ENCODE measurements at regions not wholly inside any gene's neighbourhood (a gene's known extent, or its start where the extent isn't known, plus 50 kb on each side); places are given as distances from the start of the nearest gene placed in this dataset.
"Not testable (repeated sequence)": the region's sequence is repeated elsewhere in the genome, so short reads cannot be mapped to it uniquely, and the experiment has no call there.

DNA sequence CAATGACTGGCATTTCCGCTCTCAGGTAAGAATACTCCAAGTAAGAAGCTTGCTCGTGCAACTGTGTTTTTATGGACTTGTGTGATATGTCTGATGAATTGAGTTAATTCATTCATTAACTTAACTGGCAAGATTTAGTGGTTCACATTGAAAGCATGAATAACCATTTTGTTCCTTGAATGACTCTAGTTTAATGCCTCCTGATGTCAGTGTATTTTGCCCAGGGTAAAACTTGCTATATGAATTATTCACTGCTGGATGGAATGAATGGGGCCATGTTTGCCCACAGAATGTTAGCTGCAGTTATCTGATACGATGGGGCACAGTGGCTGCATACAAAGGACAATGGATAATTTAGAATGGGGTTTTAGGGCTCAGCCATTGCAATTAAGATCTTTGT lies 124.1 kb downstream of the ZNF365 start:
- no peak for DNase-seq

DNA sequence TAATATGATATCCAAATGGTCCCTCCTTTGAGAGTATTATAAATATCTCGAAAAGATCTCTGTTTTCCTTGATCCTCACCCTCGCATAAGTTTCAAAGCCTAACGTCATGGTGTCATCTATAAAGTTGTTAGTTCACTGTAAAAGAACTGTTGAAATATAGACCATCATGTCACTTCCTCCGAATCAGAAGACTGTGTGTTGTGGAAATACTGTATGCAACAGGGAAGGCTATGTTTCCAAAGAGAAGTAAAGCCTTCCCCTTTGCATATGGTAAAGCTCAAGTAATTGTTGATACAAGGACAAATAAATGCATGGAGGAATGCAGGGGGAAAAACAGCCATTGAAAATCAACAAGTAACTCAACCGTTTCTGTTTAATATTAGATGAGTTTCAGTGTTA lies 125.9 kb downstream of the ZNF365 start:
- not testable (repeated sequence) for DNase-seq

DNA sequence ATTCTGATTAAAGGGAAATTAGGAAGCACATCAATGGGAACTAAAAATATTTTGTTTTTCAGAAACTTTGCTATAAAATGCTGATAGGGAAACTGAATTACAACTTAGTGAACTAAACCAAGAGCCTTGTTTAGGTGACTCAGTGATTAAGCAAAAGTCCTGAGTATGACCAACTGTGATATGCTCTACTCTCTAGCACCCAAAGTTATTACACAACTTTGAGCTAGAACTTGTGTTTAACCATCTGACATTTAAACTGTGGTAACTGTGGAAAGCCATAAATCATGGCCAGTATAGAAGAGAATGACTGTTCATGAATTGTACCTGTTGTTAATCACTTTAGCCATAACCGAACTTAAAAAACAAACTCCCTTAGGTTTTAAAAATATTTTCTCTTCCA lies 127.4 kb downstream of the ZNF365 start:
- DNase-seq, result no peak

DNA sequence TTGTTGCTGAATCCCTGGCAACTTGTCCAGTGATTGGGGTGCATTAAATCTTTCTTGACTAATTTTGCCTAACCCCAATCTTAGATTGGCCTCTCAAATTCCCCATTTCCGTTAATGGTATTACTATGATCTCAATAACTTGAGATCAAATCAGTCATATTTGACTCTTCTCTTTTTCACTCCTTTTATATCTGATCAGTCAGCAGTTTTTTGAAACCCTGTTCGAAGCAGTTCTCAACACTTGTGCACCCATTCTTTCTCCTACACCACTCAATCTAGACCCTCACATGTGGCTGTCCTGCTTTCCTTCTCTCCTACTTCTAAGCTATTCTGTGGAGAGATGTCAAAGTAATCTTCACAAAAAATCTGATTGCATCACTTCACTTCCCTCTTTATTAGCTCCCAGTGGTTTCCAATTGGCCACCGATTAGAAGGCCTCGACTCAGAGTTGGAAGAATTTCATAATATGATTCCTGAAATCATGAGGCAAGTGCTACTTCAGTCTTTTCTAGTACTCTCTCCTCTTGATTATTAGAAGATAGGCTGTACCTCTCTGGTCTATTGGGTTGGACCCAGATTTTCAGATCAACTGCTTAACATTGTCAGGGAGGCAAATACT lies 128.9 kb downstream of the ZNF365 start:
- DNase-seq, result no peak

DNA sequence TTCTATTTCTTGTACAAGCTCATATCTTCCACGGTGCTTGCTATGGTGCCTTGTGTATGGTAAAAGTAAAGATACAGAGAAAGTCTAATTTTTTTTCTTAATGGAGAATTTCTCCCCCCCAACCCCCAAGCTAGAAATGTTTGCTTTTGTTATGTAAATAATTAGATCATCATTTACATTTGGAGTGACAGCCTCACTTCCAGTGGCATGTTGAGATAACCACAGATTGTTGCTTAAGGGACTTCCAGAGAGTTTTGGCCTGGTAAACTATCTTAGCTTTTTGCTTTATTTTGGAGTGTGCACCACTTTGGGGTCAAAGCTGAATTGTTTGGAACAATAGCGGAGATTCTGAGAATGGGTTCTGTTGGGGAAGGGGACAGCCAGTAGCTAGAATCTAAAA lies 129.7 kb downstream of the ZNF365 start:
- DNase-seq, result no peak

DNA sequence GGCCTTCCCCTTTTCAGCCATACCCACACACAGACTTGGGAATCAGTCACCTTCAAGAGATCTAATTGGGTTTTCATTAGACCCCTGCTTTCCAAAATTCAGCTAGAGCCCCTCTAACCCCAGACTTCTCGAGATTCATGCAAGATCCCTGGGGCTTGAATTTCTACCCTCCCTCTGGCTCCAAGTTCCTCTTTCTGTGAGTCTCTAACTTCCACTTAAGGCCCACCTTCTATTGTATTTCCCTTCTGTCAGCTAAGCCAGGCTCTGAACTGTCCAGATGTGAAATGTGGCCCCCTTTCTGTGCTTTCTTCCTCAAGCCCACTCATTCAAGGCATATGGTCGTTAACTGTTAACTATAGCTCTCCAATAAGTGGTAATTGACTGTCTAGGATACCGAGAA lies 132.2 kb downstream of the ZNF365 start:
- no peak for DNase-seq

DNA sequence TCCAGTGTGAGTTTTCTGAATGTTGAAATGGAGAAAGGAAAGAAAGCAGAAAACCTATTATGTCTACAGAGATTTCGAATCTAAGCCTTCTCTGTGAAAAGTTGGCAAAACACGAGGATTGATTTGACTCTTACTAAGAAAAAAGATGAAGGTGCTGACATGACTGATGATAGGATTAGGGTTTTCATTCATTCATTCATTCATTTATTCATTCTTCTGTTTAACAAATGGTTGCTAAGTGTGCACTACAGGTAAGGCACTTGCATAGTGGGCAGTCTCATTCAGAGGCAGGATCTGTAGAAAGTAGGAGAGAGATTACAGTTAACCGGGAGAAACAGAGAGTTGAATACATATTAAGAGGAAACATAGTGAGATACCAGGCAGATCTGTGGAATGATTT lies 137.1 kb downstream of the ZNF365 start:
- no peak for DNase-seq

DNA sequence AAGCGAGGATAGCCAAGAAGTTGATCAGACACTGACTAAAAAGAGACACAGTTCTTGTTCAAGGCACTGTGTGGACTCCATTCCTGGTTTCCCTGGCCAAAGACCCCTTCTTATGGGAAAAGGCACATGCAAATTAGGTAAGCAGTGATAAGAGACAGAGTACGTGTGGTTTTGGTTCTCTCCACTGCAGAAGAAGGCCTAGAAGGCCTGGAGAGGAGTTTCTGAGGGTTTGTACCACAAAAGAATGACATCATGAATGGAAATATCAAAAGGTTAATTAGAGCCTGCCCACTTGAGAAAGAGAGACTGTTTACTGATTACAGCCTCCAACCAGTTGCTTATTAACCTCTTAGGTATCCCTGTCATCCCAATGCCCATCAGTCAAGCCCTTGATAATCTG lies 137.5 kb downstream of the ZNF365 start:
- no peak for DNase-seq

DNA sequence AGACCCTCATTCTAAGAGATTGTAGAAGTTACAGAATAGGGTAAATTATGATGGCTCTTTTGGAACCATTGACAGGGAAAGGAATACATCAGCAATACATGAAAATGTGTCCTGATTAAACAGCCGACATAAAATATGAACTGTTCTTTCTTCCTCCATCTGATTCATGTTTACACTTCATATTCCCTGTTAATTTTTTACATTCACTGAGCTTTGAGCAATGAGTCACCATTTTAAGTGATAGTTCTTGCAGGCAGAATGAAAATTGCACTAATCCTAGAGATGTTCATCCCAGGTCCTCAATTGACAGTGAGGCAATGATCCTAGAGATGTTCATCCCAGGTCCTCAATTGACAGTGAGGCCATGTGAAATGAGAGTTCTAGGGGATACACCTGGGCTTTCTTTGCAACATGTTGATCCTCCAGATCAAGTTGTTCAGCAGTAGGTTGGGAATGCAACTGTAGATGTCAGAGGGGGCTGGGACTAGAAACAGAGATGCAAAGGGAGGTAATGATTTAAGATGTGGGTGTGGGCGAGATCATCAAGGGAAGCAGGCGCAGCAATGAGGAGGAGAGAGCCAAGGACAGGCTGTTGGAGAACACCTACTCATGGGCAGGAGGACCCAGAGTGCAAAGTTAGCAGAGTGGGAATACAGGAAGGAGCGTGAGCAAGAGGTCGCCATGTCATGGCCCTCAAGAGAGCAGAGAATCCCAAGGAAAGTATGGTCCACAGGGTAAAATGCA lies 138.7 kb downstream of the ZNF365 start:
- no peak for DNase-seq

DNA sequence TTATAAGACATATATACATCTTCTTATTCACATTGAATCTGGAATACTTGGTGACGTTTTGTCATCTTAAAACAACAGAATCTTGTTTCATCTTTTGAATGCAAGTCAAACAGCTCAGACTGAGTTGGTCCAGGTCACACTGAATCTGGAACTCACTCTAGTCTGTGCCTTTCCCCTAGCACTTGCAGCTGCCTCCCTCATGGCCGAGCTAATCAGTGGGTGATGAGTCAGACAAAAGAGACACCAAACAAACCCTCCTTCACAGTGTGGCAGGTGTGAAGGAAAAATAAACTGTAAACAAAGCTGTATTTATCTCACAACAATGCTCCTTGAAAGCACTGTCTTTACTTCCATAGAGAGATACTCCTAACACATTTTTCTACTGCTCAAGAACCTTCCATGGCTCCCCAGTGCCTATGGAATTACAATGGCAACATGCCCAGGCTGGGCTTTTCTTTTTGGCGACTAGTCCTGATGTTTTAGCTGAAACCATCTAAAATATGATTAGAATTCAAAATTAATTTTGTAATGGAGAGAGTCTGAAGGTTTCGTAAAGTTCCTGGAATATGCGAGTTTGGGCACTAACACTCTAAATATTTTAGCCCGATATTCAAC lies 140.0 kb downstream of the ZNF365 start:
- no peak for DNase-seq

DNA sequence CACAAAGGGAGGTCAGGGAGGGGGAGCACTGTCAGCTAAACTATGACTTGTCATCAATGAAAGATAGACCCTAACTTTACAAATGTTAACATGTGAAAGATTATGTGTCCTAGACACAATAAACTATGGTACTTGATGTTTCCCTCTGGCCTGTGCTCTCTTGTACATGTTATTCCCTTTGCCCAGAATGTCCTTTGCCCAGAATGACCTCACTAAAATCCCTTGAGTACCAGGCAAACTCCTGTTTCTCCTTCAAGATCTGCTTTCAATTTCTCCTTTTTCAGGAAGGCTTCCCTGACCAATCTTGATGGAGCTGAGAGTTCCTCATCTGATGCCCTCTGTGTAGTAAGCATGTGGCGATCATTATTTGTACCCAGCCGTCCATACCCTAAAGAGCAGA lies 143.1 kb downstream of the ZNF365 start:
- DNase-seq, result no peak

DNA sequence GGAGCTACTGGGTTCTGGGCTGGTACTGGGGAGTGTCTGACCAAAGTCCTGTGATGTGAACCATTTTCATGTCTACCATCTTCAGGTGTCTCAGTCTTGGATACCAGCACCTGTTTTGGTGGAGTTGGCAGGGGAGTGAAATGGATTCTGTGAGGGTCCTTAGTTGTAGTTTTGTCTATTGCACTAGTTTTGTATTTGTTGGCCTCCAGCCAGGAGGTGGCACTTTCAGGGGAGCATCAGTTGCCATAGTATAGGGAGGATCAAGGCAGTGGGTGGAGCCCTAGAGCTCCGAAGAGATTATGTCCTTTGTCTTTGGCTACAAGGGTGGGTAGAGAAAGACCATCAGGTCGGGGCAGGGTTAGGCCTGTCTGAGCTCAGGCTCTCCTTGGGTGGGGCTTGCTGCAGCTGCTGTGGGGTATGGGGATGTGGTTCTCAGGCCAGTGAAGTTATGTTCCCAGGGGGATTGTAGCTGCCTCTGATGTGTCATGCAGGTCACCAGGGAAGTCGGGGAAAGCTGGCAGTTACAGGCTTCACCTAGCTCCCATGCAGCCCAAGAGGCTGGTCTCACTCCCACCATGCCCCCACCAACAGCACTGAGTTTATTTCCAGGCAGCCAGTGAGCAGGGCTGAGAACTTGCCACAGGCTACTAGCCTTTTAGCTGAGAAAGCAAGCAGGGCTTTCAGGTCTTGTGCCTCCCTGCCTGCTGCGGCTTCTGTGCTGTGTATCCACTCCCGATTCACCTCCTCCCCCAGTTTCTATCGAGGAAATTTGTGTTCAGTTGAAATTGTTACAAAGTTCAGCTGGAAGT lies 153.1 kb downstream of the ZNF365 start:
- no peak for DNase-seq

DNA sequence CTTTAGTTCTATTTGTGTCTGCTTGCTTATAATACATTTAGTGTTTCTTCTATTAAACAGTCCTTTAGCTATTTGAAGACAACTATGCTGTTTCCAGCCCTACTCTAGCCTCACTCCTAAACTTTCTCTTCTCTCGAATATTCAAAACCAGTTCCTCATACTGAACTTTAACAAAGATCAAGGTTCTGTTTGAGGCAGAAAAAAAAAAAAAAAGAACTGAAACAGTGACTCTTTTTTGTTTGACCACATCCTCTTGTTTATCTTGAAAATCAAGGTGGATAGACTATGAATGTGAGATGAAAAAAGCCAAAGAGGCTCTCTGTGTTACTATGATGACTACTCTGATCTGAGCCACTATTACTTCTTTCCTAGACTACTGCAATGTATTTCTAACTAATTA lies 154.3 kb downstream of the ZNF365 start:
- DNase-seq, result no peak

DNA sequence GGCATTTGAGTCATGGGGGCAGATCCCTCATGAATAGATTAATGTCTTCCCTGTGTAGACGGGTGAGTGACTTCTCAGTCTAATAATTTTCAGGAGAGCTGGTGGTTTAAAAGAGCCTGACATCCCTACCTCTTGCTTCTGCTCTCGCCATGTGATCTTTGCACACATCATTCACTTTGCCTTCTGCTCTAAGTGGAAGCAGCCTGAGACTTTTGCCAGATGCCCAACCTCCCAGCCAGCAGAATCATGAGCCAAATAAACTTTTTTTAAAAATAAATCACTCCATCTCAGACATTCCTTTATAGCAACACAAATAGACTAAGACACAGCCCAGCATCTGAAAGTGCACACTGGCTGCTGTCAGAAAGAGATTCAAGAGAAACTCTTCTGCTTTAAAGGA lies 155.2 kb downstream of the ZNF365 start:
- DNase-seq, result no peak

DNA sequence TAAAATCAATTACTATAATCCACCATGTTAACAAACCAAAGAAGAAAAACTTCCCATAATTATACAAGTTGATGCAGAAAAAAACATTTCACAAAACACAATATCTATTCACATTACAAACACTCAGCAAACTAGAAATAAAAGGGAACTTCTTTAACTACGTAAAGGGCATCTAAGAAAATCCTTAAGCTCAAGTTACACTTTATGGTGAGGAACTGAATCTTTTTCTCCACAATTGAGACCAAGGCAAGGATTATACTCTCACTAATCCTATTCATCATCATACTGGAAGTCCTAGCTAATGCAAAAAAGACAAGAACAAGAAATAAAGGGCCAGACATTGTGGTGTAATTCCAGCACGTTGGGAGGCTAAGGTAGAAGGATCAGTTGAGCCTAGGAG lies 159.9 kb downstream of the ZNF365 start:
- DNase-seq, result no peak

DNA sequence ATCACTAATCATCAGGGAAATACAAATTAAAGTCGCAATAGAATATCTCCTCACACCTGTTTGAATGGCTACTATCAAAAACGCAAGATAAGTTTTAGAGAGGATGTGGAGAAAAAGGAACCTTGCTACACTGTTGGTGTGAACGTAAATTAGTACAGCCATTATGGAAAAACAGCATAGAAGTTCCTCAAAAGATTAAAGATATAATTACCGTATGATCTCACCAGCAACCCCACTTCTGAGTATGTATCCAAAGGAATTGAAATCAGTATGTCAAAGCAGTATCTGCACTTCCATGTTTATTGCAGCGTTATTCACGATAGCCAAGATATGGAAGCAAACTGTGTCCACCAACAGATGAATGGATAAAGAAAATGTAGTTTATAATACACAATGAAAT lies 164.4 kb downstream of the ZNF365 start:
- no peak for DNase-seq

DNA sequence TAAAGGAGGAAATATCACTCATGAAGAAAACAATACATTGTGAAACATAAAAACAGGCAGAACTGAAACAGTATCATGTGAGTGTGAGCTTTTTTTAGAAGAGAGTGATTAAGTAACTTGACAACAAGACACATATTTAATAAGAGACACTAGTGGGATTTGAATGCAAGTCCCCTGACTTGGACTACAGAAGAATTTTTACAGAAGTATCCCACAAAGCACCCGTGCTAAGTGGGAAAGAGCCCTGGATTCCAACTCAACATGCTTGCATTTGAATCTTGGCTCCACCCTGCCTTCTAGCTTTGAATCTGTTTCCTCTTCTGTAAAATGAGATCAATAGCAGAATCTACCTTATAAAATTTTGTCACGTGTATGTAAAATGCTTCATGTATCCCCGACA lies 166.2 kb downstream of the ZNF365 start:
- no peak for DNase-seq

DNA sequence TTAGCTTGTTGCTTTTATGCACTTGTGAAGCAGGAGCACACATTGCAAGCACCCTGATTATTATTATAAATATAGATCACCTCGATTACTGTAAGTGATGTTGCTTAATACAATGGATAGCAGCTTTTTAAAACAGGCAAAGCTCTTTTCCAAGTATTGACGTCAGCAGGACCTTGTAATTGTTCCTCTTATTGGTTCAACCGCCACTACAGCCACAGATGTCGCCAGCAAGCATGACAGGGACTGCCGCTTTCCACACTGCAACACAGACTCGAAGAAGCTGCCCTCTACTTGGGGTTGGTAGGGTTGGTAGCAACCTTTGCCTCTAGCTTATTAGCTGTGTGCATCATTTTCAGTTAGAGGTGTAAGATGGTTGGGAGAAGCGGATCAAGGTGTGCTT lies 167.6 kb downstream of the ZNF365 start:
- DNase-seq, result no peak

DNA sequence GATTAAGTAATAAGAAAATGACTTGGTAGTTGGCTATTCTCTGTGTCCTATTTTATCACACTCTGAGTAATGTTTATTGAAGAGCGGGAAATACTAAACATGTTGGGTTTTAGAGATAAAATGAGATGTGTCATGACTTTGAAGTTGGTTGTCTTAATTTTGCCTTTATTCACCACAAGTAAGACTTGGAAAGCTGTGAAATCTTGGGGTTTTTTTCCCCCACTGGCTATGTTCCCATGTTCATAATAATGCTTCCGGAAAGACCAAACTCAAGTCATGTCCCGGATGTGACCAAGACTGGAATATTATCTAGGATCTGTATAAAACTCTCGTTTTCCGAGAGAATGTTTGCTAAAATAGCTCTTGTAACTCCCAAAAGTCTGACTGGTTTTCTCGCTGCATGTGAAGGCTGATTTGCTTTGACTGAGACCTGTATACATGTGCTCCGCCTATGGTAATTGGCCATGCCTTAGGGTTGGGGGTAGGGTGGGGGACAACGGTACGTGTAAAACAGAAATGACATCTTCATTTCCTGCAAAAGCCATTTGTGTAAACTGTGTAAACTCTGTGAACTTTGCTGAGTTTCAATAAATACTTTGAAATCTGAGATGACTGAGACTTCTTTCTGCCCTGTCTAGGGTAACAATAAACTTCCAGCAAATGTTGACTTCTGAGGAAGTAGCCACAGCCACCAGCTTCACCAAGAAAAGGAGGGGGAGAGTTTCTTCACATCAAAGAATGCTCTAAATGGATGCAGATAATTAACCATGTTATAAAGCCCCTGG lies 169.6 kb downstream of the ZNF365 start:
- no peak for DNase-seq

DNA sequence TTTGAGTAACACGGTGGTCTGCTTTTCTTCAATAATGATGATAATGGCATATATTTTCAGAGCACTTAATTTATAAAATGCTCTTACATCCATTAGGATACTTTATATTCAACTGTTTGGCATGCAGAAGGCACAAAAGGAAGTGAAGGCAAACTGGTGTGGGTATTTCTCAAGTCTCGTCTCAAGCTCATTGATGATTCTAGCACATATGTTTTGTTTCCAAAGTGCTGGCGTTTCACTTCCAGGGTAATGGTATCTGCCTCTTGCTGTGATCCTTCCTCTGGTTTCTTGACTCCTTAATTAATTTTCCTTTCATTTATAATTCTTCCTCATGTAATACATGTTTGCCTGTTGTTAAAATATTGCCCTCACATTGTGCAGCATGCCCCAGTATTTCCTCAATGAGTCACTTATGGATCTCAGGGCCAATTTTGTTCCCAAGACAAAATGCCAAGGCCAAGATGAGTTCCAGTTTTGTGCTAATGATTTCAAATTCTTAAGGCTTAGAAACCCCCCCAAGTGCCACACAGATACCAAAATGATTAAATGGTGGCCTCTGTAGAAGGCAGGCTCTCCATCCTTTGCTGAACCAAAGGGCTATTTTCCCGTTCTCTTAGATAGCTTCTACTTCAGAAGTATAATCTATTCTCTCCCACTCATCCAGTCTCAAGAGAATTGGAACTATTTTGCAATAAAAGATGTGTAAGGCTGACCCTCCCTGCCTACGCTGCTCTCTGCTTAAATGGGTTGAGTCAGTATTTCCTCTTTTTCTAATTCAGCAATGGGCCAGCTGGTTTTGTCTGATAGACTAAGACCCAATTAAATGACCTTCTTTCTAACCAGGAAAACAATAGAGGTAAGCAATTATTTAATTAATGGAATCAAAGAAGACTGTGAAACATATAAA lies 171.2 kb downstream of the ZNF365 start:
- DNase-seq, result no peak

DNA sequence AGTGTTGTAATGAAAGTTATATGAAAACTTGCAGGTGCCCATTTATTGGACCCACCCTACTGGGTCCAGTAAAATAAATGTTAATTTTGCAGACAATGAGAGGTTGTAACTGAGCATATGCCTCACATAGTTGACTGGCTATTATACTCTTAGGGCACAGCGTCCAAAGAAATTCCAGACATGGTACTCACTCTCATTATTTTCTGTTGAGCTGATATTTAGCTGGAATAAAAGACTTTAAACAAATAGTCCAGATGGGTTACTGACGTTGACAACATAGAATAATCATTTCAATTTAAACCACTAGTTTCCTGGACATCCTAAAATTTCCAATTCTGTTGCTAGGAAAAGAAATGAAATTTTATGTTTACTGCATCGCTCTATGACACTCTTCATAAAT lies 174.5 kb downstream of the ZNF365 start:
- DNase-seq, result no peak

DNA sequence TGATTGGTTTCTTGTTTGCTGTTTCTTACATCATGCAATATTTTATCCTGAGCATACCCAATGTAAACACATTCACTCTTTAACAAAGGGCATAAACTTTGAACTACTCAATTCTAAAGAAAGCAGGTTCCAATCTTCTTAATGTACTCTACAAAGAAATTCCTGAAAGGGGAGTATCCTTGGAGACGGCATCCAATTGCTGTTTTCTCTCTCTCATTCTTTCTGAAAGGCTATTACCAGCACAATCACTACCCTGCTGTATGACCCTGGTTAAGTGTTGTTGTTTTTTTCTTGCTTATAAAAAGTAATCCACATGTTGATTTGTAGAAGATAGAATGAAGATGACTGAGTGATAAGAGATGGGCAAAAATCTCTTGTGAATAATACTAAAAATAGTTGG lies 176.0 kb downstream of the ZNF365 start:
- DNase-seq, result no peak

All from DMS 273 treated with DMSO at 0.1 percent for 48 hours (cell line).